ENCODE measurements at regions not wholly inside any gene's neighbourhood (a gene's known extent, or its start where the extent isn't known, plus 50 kb on each side); places are given as distances from the start of the nearest gene placed in this dataset.

- TF ChIP-seq CTCF (IDR thresholded peaks at IDR 0.05) (no peak), POLR2AphosphoS5 (IDR thresholded peaks at IDR 0.05) (no peak), POLR2A (IDR thresholded peaks at IDR 0.05) (no peak)
These were observed 52.1 kb upstream of the CAPRIN1 start for GRCh38 chr11:33999393-33999792.
